ENCODE measurements at regions not wholly inside any gene's neighbourhood (a gene's known extent, or its start where the extent isn't known, plus 50 kb on each side); places are given as distances from the start of the nearest gene placed in this dataset.

GRCh38 chr20:39163993-39164392, 201.8 kb downstream of the DHX35 start:
- intact Hi-C loops (cut with DNase I), result no loop called here
- WGBS, 2 donors, result 85 to 89% methylated on average over 1 of the region's 1 CpG
- H3K27ac ChIP-seq, result no peak overlapping the region
- no peaks in the 10 kb centered on the region for H3K27me3 ChIP-seq
- DNase-seq (no peak), ATAC-seq (no peak)
- no peak overlapping the region for H3K4me3 ChIP-seq
- H3K36me3 ChIP-seq, result no peaks in the 10 kb centered on the region
- no peak for TF ChIP-seq CTCF (IDR thresholded peaks at IDR 0.05)
- peaks cover 0 to 7% (median 0%) of the 10 kb centered on the region in 9 donors for H3K4me1 ChIP-seq
- peaks cover 0 to 4% (median 0%) of the 10 kb centered on the region in 11 donors for H3K9me3 ChIP-seq

GRCh38 chr20:39161900-39162299, 199.8 kb downstream of the DHX35 start:
- DNase-seq (no peak), ATAC-seq (no peak)
- Histone ChIP-seq H3K27ac (no peak overlapping the region), H3K9me3 (peaks cover 0 to 4% (median 0%) of the 10 kb centered on the region in 11 donors), H3K4me1 (peaks cover 0 to 7% (median 0%) of the 10 kb centered on the region in 9 donors), H3K4me3 (no peak overlapping the region), H3K36me3 (no peaks in the 10 kb centered on the region), H3K27me3 (peaks cover 0 to 5% (median 0%) of the 10 kb centered on the region in 7 donors)
- intact Hi-C loops (cut with DNase I), result no loop called here
- 48 to 61% methylated on average over 1 of the region's 1 CpG for WGBS, 2 donors
- TF ChIP-seq CTCF (IDR thresholded peaks at IDR 0.05), result no peak

- Histone ChIP-seq H3K36me3 (no peaks in the 10 kb centered on the region), H3K4me1 (no peaks in the 10 kb centered on the region), H3K27ac (no peak overlapping the region), H3K9me3 (no peaks in the 10 kb centered on the region), H3K27me3 (peaks cover 0 to 8% (median 0%) of the 10 kb centered on the region in 7 donors), H3K4me3 (no peak overlapping the region)
- 49 to 69% methylated on average over 12 of the region's 12 CpGs for WGBS, 2 donors
- no peak for ATAC-seq
- no peak for TF ChIP-seq CTCF (IDR thresholded peaks at IDR 0.05)
- intact Hi-C loops (cut with DNase I), result loop anchor here in 1 of 10 donors (10.0 kb wide), 1 partner anchor 59 kb away; no protein-coding TSS in a partner anchor
- no peak for DNase-seq
Observed at GRCh38 chr20:39155971-39156370, 193.8 kb downstream of the DHX35 start.

GRCh38 chr20:39152742-39153141, 190.6 kb downstream of the DHX35 start:
- no peak for TF ChIP-seq CTCF (IDR thresholded peaks at IDR 0.05)
- Histone ChIP-seq H3K27me3 (peaks cover 0 to 13% (median 0%) of the 10 kb centered on the region in 7 donors), H3K4me1 (no peaks in the 10 kb centered on the region), H3K4me3 (no peak overlapping the region), H3K36me3 (no peaks in the 10 kb centered on the region), H3K9me3 (no peaks in the 10 kb centered on the region), H3K27ac (no peak overlapping the region)
- DNase-seq (no peak), ATAC-seq (no peak)
- 91 to 92% methylated on average over 1 of the region's 1 CpG for WGBS, 2 donors
- intact Hi-C loops (cut with DNase I), result loop anchor here in 1 of 10 donors (10.0 kb wide), 1 partner anchor 62 kb away; no protein-coding TSS in a partner anchor
